ENCODE measurements at regions not wholly inside any gene's neighbourhood (a gene's known extent, or its start where the extent isn't known, plus 50 kb on each side); places are given as distances from the start of the nearest gene placed in this dataset.

GRCh38 chr3:99248130-99248529, 346.6 kb upstream of the DCBLD2 start:
- no peak overlapping the region for H3K4me3 ChIP-seq (ENCODE audit: low read length)
- TF ChIP-seq, protein P1, sequence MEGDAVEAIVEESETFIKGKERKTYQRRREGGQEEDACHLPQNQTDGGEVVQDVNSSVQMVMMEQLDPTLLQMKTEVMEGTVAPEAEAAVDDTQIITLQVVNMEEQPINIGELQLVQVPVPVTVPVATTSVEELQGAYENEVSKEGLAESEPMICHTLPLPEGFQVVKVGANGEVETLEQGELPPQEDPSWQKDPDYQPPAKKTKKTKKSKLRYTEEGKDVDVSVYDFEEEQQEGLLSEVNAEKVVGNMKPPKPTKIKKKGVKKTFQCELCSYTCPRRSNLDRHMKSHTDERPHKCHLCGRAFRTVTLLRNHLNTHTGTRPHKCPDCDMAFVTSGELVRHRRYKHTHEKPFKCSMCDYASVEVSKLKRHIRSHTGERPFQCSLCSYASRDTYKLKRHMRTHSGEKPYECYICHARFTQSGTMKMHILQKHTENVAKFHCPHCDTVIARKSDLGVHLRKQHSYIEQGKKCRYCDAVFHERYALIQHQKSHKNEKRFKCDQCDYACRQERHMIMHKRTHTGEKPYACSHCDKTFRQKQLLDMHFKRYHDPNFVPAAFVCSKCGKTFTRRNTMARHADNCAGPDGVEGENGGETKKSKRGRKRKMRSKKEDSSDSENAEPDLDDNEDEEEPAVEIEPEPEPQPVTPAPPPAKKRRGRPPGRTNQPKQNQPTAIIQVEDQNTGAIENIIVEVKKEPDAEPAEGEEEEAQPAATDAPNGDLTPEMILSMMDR (conservative IDR thresholded peaks at IDR 0.05; ENCODE audit: low read length): no peak
- peak; percentile 57 for DNase-seq (ENCODE audit: low read depth)

GRCh38 chr3:99246010-99246654, 344.6 kb upstream of the DCBLD2 start:
- DNase-seq (ENCODE audit: low read depth): peak; percentile 61
- TF ChIP-seq, protein P1 (conservative IDR thresholded peaks at IDR 0.05; ENCODE audit: low read length): no peak
- no peak overlapping the region for H3K4me3 ChIP-seq (ENCODE audit: low read length)

DNA sequence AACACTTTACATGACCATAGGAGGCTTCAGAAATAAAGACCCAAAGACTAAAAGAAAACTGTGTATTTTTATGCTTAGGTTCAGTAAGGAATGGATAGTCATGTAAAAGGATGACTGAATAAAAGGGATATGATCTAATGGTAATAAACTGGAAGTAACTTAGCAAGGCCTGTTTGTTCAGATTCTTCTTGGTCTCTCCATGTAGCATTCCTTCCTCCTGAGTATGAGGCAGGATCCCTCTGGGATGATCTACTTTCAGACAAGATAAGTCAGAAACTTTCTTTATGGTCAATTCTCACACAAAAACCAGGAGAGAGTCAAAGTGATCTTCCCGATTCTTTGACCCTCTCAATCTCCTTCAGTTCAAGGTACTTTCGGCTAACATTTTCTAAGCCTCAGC, 340.8 kb upstream of the DCBLD2 start:
- TF ChIP-seq, protein P1 (conservative IDR thresholded peaks at IDR 0.05; ENCODE audit: low read length): no peak
- H3K4me3 ChIP-seq (ENCODE audit: low read length): no peak overlapping the region
- DNase-seq (ENCODE audit: low read depth): peak; percentile 79

DNA sequence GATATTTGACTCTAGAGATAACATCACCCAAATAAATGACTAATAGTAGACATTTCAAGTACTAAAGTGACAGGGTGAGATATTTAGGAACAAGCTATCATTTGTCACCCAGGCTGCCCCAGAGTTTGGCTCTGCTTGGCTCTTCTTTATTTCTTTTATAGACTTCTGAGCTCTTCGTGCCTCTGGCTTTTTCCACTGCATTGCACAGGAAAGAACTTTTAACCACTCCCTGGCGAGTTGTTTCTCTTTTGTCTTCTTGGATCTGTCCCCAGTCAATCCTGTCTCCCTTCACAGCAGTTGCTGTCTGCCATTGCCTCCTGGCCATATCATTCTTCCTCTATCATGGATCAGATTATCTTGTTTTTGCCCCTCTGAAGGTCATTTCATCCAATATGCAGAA, 339.2 kb upstream of the DCBLD2 start:
- TF ChIP-seq, protein P1 (conservative IDR thresholded peaks at IDR 0.05; ENCODE audit: low read length): no peak
- H3K4me3 ChIP-seq (ENCODE audit: low read length): no peak overlapping the region
- DNase-seq (ENCODE audit: low read depth): peak; percentile 28

DNA sequence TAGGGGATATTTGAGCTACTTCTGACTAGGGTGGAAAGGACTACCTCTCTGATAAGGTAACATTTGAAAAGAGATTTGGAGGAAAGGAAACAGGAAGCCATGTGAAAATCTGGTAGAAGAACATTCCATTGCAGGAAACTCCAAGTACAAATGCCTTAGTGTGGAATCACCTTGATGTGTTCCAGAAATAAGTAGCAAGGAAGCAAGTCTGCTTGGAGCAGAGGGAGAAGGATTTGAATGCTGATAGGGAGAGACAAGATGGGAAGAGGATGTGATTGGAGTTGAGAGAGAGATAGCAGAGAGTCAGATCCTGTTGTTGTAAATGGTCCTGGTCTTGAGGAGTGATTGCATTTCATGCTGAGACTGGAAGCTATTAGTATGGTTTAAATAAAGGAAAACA, 335.1 kb upstream of the DCBLD2 start:
- TF ChIP-seq, protein P1 (conservative IDR thresholded peaks at IDR 0.05; ENCODE audit: low read length): no peak

DNA sequence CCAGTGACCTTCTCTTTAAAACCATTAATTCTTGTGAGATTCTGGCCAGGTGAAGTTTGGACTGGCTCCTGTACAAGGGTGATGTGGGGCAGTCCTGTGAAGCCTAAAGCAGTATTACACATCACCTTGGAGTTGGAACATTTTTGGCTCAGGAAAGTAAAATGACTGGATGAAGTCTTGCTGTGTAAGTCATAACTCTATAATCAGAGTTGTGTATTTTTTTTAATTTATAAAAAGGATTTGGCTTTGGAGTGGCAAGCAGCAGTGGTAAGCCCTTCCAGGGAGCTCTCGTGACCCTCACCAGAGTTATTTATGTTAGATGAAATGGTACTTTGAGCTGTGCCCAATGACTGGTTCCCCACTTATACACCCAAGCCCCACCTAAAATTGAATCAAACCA, 331.2 kb upstream of the DCBLD2 start:
- TF ChIP-seq, protein P1 (conservative IDR thresholded peaks at IDR 0.05; ENCODE audit: low read length): no peak
- no peak overlapping the region for H3K4me3 ChIP-seq (ENCODE audit: low read length)

More for the DNA sequence above, 335.1 kb upstream of the DCBLD2 start:
- peak; percentile 40 for DNase-seq (ENCODE audit: low read depth)
- no peak overlapping the region for H3K4me3 ChIP-seq (ENCODE audit: low read length)

DNA sequence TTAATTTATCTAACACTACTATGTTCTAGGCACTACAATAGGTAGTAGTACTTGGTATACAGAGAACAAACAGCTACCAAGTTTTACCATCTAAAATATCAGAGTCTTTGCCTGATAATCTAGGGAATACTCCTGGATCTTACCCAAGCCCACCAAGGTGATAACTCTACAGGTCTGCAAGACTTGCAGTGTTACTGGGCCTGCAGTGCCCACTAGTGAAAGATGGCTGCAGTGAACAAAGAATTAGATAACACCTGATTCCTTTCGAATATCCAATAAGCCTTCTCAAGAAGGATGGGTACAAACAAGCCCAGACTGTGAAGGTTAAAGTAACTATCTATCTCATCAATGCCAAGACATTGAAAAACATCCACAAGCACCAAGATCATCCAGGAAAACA, 317.0 kb upstream of the DCBLD2 start:
- TF ChIP-seq, protein P1 (conservative IDR thresholded peaks at IDR 0.05; ENCODE audit: low read length): no peak
- no peak for DNase-seq (ENCODE audit: low read depth)
- no peak overlapping the region for H3K4me3 ChIP-seq (ENCODE audit: low read length)

More for the DNA sequence above, 331.2 kb upstream of the DCBLD2 start:
- DNase-seq (ENCODE audit: low read depth): no peak

Measured in AG10803 (cell line).